DND-41 (cell line): ENCODE measurements at regions not wholly inside any gene's neighbourhood (a gene's known extent, or its start where the extent isn't known, plus 50 kb on each side); places are given as distances from the start of the nearest gene placed in this dataset.

Experiments used
- CTCF ChIP-seq: IDR thresholded peaks from 2 replicates; pipeline ENCODE4 v1.5.1; 2012; ENCODE audit warnings: borderline replicate concordance, low read length, moderate library complexity, mild to moderate bottlenecking; ENCODE audit not compliant: poor library complexity, severe bottlenecking; ENCODE audit errors: extremely low read depth
- EZH2 ChIP-seq: IDR thresholded peaks from 3 replicates; pipeline ENCODE4 v1.6.1; 2012; ENCODE audit warnings: borderline replicate concordance, low read depth, mild to moderate bottlenecking, moderate library complexity, low read length, inconsistent platforms; ENCODE audit not compliant: severe bottlenecking

DNA sequence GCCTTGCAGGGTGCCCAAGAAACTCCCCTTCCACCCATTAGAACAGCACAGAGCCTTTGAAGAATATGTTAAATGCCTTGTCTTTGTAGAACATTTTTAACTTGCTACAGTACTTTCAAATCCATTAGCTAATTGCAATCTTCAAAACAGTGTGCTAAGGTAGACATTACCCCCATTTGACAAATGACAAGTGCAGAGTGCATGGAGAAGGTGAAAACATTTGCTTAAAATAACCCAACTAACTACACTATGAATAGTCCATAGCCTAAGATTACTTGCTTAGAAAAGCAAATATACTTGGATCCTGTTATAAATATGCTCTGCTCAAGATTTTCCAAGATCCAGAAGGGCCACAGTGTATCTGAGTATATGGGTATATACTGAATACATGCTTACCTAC, 87.0 kb upstream of the G2E3 start:
- TF ChIP-seq CTCF (no peak), EZH2 (no peak)
